ENCODE measurements at regions not wholly inside any gene's neighbourhood (a gene's known extent, or its start where the extent isn't known, plus 50 kb on each side); places are given as distances from the start of the nearest gene placed in this dataset.

- DNase-seq (ENCODE audit: low spot score) (no peak), ATAC-seq (ENCODE audit: low FRiP score) (no peak)
- TF ChIP-seq CTCF (IDR thresholded peaks at IDR 0.05), result no peak
Observed at GRCh38 chr6:168192901-168193815, 114.1 kb upstream of the FRMD1 start.

- no peak for ATAC-seq (ENCODE audit: low FRiP score)
- TF ChIP-seq CTCF (IDR thresholded peaks at IDR 0.05), result no peak
- DNase-seq (ENCODE audit: low spot score), result no peak
Observed at GRCh38 chr6:168192195-168192900, 113.3 kb upstream of the FRMD1 start.

DNA sequence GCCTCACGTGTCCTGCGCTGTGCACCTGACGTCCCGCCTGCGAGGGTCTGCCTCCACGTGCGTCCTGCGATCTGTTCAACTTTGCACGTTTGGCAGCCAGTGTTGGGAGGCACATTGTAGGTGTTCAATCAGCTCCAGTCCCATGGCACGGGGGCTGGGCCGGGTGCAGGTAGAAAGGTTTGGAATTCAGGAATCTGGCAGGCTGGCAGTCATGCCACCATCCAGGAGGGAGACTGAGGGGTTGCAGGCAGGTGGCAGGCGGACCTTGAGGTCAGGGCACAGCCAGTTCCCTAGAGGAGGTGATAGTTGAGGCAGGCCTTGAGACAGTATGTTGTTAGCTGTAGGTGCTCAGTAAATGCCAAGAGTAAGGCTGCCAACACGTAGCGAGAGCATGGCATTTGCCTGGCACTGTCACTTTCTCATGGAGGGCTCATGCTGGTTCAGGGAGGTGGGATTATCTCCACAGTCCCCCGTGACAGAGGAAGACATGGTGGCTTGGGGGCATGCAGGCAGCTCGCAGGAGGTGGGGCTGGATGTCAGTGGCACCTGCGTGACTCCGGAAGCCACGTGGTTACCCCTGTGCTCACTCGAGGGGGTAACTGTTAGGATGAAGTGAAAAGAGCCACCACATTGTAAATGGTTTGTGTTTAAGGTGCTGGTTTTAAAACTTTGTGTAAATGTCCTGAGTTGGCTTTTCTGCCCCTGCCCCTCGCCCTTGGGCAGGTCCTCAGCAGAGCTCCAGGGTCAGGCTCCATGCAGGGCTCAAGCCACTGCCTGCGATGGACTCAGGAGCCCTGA, 111.8 kb upstream of the FRMD1 start:
- no peak for TF ChIP-seq CTCF (IDR thresholded peaks at IDR 0.05)
- no peak for ATAC-seq (ENCODE audit: low FRiP score)
- no peak for DNase-seq (ENCODE audit: low spot score)

GRCh38 chr6:168190014-168190405, 111.0 kb upstream of the FRMD1 start:
- TF ChIP-seq CTCF (IDR thresholded peaks at IDR 0.05), result no peak
- DNase-seq (ENCODE audit: low spot score) (no peak), ATAC-seq (ENCODE audit: low FRiP score) (no peak)

GRCh38 chr6:168189200-168190013, 110.4 kb upstream of the FRMD1 start:
- ATAC-seq (ENCODE audit: low FRiP score), result no peak

More at GRCh38 chr6:168189200-168190013, 110.4 kb upstream of the FRMD1 start:
- DNase-seq (ENCODE audit: low spot score), result no peak
- no peak for TF ChIP-seq CTCF (IDR thresholded peaks at IDR 0.05)

Measured in omental fat pad (tissue), 3 donors.